Fibroblast of lung (primary cell): ENCODE measurements at regions not wholly inside any gene's neighbourhood (a gene's known extent, or its start where the extent isn't known, plus 50 kb on each side); places are given as distances from the start of the nearest gene placed in this dataset.

ENCODE experiments used
- EZH2 ChIP-seq: IDR thresholded peaks from 2 replicates; pipeline ENCODE4 v1.5.1; 2012; ENCODE audit warnings: low read length, control low read depth, mild to moderate bottlenecking; ENCODE audit errors: missing control alignments
- TF ChIP-seq, protein P1 (sequence below), 2 donors: IDR thresholded peaks in 1 of 2; conservative IDR thresholded peaks in 1 of 2; 1 replicate in 1 of 2; 2 replicates in 1 of 2; pipeline ENCODE4 v1.5.1; 2011 to 2012; ENCODE audit warnings: low read length in 2 of 2, control low read depth in 1 of 2, inconsistent platforms in 1 of 2, low read depth in 1 of 2, mild to moderate bottlenecking in 1 of 2

- TF ChIP-seq, protein P1, sequence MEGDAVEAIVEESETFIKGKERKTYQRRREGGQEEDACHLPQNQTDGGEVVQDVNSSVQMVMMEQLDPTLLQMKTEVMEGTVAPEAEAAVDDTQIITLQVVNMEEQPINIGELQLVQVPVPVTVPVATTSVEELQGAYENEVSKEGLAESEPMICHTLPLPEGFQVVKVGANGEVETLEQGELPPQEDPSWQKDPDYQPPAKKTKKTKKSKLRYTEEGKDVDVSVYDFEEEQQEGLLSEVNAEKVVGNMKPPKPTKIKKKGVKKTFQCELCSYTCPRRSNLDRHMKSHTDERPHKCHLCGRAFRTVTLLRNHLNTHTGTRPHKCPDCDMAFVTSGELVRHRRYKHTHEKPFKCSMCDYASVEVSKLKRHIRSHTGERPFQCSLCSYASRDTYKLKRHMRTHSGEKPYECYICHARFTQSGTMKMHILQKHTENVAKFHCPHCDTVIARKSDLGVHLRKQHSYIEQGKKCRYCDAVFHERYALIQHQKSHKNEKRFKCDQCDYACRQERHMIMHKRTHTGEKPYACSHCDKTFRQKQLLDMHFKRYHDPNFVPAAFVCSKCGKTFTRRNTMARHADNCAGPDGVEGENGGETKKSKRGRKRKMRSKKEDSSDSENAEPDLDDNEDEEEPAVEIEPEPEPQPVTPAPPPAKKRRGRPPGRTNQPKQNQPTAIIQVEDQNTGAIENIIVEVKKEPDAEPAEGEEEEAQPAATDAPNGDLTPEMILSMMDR (conservative IDR thresholded peaks at IDR 0.05 in 1 of 2, IDR thresholded peaks at IDR 0.05 in 1 of 2; ENCODE audit: low read depth in 1 of 2, low read length in 2 of 2), result no peak
- TF ChIP-seq EZH2, result no peak
These were observed 145.1 kb upstream of the FKBP1C start for GRCh38 chr6:63066055-63066704.
